Left cardiac atrium (tissue), 4 donors: ENCODE measurements at regions not wholly inside any gene's neighbourhood (a gene's known extent, or its start where the extent isn't known, plus 50 kb on each side); places are given as distances from the start of the nearest gene placed in this dataset.

Experiments
- ATAC-seq, 2 donors: fragments of 200-7000 bp; cut with Tn5 transposase; one replicate each; pipeline ENCODE4 v1.9.1; 2020; ENCODE audit warnings: mild to moderate bottlenecking in 2 of 2, moderate library complexity in 2 of 2
- DNase-seq: peaks from one replicate; pipeline ENCODE4 v3.0.0-alpha.2; 2020
- intact Hi-C, 2 donors: fragments of 100-400 bp; cut with DNase I; formaldehyde crosslinking; loops; one replicate each; pipeline versions ENCODE4 v1.14.1 to v1.15.1; 2022 to 2023
- donor health status: DM: no; HTN: yes; CAD: no.
- donor health status: DM: no; HTN: yes; CAD: no; lungs with severe emphysema.
- donor health status: DM: yes; HTN: yes; CAD: no.
- donor health status: Dilated cardiomyopathy.

DNA sequence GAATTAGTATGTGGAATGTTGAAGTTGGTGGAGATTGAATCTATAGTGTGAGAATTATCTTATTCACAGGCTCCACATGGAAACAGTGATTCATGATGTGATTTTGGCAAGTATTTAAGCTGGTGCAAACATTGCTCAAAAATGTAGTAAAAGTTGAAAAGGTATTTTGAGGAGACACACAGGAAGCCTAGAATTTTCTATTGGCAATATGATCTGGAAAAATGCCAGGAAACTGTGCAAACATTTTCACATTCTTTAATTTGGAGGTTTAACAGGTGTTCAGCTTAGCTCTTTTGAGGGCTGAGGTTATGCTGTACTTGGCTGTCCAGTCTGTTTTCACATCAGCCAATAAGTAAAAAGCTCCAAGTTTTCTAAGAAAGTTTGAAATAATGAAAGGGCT, 327.3 kb downstream of the RWDD3 start:
- ATAC-seq (no peak), DNase-seq (no peak)
- intact Hi-C loops = no loop called here

DNA sequence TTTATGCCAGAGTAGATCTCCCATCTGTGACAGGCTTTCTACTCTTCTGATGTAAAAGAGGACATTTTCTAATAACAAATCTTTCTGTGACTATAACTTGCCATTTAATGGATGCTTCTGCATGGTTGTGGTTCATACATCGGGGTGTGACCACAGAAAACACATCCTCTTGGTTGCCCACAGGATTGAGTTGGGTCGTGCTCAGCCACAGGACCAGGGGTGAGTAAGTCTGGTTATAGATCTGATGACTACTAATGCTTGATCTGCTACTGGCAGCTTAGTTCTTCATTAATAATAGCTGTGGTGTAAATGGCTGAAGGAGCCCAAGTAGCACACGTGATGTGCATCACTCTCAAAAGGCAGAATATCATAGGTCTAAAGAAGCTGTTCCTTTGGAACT, 328.2 kb downstream of the RWDD3 start:
- DNase-seq = no peak
- ATAC-seq = no peak

DNA sequence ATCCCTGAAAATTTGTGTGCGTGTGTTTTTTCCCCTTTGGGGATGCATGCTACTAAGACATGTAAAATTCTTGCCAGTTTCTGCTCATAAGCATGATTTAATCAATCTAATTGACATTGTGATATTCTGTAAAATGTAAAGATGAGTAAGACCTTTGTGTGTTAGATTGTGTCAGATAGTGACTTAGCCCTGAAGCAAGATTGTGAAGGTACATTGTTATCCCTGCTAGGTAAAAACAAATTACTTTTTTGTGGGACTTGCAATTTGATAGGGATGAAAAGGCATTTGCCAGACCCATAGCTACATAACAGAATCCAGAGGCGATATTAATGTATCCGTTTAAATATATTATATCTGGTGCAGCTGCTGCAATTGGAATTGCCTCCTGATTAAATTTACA, 338.0 kb downstream of the RWDD3 start:
- intact Hi-C loops = no loop called here
- ATAC-seq (no peak), DNase-seq (no peak)

More for the DNA sequence above, 328.2 kb downstream of the RWDD3 start:
- intact Hi-C loops = no loop called here

DNA sequence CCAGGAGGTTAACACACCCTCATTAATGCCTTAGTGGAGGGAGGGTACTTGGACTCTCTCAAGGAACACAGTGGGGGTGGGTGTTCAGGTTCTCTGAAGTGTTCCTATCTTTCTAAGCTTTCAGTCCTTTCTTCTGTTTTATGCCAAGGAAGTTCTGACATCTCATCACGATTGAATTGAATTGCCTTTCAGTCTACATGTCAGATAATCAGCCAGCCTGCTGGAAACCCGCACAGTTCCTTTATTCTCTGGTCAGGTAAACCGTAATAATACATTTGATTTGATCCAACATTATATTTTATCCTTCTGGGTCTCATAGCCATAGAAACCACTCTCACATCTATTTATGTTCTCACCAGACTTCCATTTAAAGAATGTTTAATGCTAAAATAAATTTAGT, 339.0 kb downstream of the RWDD3 start:
- intact Hi-C loops = no loop called here
- no peak for ATAC-seq
- DNase-seq = no peak

DNA sequence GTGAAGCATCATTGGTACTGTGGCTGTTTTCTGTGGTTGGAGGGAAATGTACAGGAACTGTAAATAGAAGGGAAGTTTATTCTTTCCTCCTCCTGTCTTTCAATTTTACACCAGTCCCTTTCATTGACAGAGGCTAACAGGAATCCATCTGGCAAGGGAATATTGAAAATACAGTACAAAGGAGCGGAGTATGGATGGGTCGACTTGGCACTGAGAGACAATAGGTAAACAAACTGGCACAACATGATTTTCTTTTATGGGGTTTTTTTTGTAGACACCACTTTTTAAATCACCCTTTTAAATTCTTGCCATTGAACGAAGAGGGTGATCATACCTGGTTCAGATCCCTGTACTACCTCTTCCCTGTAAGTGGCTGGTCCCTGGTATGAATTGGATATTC, 341.3 kb downstream of the RWDD3 start:
- DNase-seq (no peak), ATAC-seq (no peak)
- intact Hi-C loops = no loop called here

DNA sequence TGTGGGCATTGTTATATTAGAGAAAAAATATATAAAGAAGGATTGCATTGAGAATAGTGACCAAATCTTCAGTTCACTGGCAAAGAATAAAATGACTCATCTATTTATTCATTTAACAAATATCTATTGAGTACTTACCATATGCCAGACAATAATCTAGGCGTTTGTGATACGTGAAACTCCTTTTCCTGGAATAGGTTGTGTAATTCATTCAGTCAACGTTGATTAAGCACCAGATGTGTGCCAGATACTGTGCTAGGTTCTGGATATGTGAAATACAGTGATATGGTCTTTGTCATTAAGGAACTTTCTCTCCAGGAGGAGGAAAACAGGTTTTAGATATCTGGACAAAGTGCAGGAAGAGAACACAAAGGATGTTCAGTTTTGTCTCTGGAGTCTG, 344.5 kb downstream of the RWDD3 start:
- ATAC-seq = no peak
- intact Hi-C loops = no loop called here
- no peak for DNase-seq

DNA sequence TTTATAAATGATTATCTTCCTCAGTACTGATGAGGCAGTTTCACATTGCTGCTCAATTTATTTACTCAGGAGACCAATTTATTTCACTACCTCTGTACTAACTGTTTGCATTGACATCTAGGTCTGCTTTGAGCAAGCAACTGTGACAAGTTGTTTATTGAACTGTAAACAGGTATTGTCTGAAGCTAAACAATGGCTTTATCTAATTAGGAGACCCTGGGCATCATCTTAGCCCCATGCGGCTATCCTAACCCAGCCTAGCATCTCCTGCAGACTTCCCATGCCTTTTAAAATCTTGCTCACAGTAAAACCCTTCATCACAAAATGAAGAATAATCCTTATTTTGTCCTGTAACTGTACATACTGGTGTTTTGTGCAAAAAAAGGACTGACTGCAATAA, 348.2 kb downstream of the RWDD3 start:
- ATAC-seq (no peak), DNase-seq (no peak)
- intact Hi-C loops = no loop called here

DNA sequence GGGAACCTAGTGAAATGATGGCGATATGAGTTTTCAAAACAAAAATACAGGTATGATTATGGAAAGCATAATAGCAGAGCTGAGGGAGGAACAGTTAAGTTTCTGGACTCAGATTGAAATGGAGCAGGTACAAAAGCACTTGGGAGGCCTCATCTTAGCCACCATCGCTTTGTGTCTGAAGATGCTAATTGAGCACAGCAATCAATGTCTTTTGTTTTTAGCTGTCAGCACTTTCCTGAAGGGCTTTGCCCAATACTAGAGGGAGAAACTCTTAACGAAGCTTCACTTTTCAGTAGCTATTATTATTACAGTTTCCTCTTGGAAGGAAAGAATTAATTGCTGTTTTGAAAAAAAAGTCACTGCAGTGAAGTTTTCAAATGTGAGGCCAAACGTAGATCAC, 348.7 kb downstream of the RWDD3 start:
- intact Hi-C loops = no loop called here
- ATAC-seq (no peak), DNase-seq (no peak)

DNA sequence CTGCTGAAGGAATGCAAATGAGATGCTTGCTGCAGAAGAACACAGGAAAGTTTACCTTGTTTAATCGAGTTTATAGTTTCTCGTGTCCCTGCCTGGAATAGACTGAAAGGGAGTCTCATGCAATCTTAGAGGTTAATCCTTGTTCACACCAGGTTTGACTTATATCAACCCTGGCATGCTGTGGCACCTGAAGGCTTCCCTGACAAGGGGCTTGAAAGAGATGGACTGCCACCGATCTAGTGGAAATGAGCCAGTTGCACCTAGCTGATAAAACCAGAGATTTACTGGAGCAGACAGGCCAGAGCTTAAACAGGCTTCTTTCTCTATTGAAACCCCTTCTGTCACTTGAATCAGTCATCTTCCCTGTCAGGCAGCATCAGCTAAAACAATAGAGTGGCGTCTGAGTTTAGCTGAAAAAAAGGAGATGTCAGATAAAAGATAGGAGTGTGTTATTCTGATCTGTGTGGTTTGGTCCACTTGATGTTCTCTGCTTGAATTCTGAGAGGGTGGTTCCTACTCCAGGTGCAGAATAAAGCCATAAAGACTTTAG, 349.7 kb downstream of the RWDD3 start:
- DNase-seq (no peak), ATAC-seq (no peak)
- intact Hi-C loops = no loop called here

DNA sequence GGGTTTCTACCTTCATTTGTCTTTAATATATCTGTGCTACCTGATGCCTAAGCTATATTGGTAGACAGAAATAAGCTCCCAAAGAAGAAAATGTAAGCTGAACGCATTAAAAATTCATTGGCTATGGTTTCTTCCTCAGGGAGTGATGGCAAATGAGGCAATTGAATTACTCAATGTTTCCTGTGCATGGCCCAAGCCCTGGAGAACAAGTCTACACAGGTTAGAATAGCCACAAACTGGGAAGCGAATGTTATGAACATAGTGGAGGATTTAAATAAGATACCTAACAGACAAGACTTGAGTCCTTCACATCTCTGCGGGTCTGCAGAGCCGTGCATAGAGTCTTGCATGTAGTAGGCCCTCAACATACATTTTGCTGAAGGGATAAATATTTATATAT, 350.3 kb downstream of the RWDD3 start:
- DNase-seq = no peak
- intact Hi-C loops = no loop called here
- no peak for ATAC-seq

DNA sequence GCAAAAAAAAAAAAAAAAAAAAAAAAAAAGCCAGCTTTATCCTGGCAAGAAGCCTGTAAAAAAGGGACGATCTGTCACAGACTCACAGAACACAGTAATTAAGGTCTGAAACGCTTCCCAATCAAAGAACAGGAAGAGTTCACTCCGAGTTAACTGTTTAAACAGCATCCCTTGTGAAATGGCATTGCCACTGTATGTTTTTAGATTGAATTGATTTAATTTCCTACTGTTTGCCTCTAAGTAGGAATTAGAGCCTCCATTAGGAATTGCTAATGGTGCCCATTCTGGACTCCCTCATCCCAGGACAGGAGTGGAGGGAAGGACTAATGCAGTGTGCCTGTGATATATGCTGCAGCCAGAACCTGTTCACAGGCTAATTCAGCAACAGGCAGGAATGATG, 370.8 kb downstream of the RWDD3 start:
- intact Hi-C loops = no loop called here
- DNase-seq (no peak), ATAC-seq (no peak)

DNA sequence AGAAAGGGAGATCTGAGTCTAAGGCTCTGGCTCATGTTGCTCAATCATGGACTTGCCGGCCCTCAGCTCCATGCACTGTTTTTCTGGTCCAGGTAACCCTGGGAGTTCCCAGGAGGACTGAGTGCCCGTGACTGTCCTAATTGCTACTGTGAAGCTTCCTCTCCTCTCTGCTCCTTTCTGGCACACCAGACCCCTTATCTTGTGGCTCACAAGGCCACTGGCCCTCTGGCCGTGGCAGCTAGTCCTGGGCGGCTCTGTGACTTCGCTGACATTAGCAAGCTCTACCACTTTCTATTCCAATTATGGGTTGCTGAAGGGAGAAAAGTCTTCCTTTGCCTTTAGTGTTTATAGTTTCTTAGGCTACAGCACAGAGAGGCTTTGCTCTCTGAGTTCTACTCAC, 380.2 kb downstream of the RWDD3 start:
- DNase-seq = no peak
- no peak for ATAC-seq
- intact Hi-C loops = no loop called here

DNA sequence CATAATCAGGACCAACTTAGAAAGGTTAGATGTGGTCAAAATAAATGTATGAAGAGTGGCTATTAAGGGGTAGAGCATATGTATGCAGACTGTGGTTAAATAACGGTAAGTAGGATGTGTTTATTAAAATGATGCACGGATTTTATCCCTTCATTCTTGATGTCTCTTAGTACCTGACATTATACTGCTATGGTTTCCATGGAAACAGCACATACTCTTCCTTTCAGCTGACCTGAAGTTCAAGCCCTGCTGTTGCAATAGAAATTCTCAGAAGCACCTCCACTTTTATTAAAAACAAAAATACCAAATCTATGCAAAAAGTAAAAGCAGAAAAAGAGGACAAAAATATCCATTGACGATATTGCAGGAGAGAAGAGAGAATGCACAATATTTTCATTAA, 381.4 kb downstream of the RWDD3 start:
- intact Hi-C loops = no loop called here
- DNase-seq (no peak), ATAC-seq (no peak)

DNA sequence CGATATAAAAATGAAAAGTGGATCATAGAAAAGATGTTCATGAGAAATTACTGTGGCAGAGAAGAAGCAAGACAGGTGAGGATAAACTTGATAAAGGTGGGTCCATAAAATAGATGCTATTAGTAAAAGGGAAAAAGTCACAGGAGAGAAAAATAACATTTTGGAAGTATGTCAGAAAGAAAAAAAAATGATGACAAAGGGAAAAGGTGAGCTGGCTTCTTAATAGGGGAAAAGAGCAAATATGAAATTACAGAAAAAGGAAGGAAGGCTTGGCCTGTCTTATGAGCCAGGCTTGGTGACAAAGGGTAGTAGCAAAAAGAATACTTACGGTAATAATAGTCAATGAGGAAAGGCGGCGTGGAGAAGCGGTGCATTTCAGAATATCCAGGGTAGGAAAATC, 386.1 kb downstream of the RWDD3 start:
- intact Hi-C loops = no loop called here
- ATAC-seq (no peak), DNase-seq (no peak)

DNA sequence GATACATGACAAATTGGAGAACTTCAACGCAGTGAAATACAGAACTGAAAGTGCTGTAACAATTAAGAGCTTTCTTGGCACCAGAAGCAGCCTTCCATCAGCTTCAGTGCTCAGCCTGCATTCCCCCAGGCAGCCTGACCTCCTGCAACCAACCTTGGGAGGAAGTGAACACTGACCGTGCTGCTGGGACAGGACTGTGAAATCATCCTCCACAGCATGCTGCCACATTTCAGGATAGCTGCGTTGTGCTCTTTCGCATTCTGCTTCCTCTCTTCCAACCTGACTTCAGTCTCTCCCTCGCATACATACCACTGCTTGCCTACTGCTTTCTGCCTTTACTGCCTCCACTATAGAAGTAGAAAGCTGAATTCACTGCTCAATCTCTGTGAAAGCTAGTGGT, 388.6 kb downstream of the RWDD3 start:
- DNase-seq (no peak), ATAC-seq (no peak)
- intact Hi-C loops = no loop called here

DNA sequence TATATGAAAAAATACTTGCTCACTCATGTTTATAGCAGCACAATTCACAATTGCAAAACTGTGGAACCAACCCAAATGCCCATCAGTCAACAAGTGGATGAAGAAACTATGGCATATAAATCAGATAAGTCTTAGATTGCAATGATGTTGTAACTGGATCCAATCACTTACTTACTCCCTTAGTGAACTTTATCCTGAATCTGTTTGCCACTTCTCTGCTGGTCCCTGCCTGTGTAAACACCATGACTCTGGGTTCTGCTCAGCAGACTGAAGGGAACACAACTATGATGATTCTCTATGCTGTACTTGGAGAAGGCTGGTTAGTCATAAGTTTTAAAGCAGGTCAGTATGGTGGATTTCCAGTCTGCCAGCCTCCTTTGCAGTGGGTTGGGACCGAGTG, 391.2 kb downstream of the RWDD3 start:
- DNase-seq = no peak
- intact Hi-C loops = no loop called here

DNA sequence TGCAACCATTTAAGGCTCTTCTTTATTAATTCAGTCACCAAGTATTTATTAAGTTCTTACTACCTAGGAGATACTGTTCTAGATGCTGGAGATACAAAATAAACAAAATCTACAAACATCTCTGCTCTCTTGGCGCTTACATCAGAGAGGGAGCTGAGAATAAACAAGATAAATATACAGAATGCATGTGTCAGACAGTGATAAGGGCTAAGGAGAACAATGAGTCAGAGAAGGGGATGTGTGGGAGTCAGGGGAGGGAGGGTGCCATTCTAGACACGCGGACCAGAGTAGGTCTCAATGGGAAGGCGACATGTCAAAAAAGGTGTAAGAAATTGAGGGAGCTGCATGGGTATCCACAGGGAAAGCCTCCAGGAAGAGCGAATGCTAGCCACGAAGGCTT, 393.2 kb downstream of the RWDD3 start:
- intact Hi-C loops = no loop called here
- ATAC-seq (no peak), DNase-seq (no peak)

More for the DNA sequence above, 391.2 kb downstream of the RWDD3 start:
- peak in 1 of 2 donors; percentile 65 for ATAC-seq

DNA sequence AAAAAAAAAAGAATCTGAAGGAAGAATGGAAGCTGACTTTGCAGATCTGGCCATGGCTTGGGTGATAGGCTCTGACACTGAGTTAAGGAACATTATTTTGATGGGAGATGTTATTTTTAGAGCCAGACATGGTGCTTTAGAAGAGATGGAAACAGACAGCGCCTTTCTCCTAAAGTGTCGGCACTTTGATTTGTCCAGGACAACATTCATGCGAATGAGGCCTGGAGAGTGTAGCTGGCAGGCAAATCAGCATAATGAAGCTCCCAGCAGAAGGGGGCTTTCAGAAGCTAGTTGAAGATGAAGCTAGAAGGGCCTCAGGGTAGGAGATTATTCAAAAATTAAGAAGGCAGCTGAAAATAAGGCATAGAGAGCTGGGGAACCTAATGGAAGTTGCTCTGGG, 397.7 kb downstream of the RWDD3 start:
- no peak for ATAC-seq

DNA sequence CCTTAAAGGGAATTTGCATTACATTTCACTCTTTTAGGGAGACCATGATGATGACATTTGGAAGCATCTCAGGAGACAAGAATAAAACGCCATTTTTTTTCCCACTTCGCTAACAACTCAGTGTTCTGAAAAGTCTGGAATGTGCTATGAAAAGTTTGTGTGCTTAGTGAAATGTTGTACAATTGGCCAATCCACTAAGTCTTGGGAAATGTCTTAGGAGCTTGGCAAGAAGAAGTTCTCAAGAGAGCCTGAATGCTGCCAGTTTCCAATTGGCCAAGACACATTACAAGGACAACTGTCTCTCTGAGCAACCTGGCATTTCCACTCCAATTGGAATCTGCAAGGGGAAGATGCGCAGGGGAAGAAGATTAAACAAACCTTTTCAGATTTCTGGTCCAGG, 401.8 kb downstream of the RWDD3 start:
- no peak for DNase-seq
- intact Hi-C loops = no loop called here
- ATAC-seq = peak in 1 of 2 donors; percentile 74

More for the DNA sequence above, 397.7 kb downstream of the RWDD3 start:
- intact Hi-C loops = no loop called here
- DNase-seq = no peak

DNA sequence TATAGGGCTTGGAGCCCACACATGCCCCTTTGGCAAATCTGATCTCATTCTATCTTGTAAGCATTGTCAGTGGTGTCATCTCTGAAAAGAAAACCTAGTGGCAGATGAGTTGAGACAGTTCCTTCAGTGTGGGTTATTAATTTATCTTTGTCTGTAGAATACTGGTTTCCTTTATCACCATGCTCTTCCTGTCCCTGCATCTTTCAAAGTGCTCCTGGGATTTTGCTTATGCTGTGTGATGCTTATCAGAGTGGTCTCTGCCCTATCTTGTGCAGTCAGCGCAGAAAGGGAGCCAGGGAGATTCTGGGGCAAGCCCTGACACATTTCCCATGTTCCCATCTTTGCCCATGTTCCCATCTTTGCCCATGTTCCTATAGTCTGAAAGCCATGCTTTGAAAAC, 402.9 kb downstream of the RWDD3 start:
- ATAC-seq (no peak), DNase-seq (no peak)
- intact Hi-C loops = no loop called here

DNA sequence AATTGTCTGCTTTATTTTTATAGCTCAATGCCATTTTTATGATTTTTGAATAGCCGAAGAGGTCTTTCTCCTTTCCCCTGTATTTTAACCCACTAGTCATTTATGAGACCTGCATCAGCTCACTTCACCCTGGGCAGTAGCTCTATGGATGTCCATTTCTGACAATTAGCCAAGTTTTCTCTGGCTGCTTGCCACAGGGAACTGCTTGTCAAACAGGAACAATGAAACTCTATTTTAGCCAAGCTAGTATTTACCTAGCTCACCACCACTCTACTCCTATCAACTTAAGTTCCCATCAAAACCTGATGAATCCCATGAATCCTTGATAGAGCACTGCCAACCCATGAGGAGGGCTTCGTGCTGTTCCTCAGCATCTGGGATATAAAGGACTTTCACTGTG, 406.7 kb downstream of the RWDD3 start:
- ATAC-seq = no peak
- intact Hi-C loops = no loop called here
- DNase-seq = peak; percentile 23

DNA sequence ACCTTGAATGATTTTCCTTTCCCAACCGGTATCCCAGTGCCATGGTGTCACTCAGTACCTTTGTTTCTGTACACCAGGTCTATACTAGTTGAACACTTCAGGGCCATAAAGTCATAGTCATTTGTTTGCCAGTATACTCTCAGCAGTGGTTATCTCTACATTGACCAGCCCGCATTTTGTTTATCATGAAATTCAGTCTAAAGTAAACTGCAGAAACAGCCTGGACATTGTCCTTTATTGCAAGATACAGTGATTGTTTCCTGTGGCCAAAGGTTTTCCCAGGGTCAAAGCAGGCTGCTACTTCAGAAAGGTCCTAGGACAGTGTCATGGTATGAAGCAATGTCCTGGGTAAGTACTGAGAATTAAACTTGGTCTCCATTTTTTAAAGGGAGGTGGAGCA, 407.4 kb downstream of the RWDD3 start:
- intact Hi-C loops = no loop called here
- ATAC-seq = no peak
- no peak for DNase-seq
